ENCODE measurements at regions not wholly inside any gene's neighbourhood (a gene's known extent, or its start where the extent isn't known, plus 50 kb on each side); places are given as distances from the start of the nearest gene placed in this dataset.

DNA sequence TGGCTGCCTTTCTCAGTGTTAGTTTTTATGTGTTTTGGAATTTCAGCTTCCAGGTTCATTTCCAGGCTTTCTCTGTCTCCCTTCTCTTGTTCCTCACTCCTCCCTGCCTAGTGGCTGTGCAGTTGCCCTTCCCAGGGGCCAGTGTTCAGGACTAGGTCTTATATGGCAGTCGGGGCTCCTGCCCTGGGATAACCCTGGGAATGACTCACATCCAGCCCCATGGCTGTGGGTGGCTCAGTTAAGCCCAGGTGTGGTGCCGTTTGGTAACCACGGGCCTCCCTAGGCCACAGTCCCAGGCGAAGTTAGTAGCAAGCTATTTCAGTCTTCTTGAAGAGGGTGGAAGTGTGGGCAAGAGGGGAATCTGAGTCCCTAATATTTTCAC is 57.4 kb upstream of the DDR1 start:
- DNase-seq (ENCODE audit: low read depth) (peak; percentile 87), FAIRE-seq (no peak)
- TF ChIP-seq, protein P1, sequence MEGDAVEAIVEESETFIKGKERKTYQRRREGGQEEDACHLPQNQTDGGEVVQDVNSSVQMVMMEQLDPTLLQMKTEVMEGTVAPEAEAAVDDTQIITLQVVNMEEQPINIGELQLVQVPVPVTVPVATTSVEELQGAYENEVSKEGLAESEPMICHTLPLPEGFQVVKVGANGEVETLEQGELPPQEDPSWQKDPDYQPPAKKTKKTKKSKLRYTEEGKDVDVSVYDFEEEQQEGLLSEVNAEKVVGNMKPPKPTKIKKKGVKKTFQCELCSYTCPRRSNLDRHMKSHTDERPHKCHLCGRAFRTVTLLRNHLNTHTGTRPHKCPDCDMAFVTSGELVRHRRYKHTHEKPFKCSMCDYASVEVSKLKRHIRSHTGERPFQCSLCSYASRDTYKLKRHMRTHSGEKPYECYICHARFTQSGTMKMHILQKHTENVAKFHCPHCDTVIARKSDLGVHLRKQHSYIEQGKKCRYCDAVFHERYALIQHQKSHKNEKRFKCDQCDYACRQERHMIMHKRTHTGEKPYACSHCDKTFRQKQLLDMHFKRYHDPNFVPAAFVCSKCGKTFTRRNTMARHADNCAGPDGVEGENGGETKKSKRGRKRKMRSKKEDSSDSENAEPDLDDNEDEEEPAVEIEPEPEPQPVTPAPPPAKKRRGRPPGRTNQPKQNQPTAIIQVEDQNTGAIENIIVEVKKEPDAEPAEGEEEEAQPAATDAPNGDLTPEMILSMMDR (IDR thresholded peaks at IDR 0.05; ENCODE audit: insufficient read depth, low read length, severe bottlenecking), result no peak
- no peaks in the 10 kb centered on the region for H3K27me3 ChIP-seq (ENCODE audit: control insufficient read depth, insufficient read depth, low read length)
- no peaks in the 10 kb centered on the region for H3K36me3 ChIP-seq (ENCODE audit: control insufficient read depth, insufficient read depth, low read length)
- H3K4me3 ChIP-seq (ENCODE audit: low read depth, low read length), result no peak overlapping the region

DNA sequence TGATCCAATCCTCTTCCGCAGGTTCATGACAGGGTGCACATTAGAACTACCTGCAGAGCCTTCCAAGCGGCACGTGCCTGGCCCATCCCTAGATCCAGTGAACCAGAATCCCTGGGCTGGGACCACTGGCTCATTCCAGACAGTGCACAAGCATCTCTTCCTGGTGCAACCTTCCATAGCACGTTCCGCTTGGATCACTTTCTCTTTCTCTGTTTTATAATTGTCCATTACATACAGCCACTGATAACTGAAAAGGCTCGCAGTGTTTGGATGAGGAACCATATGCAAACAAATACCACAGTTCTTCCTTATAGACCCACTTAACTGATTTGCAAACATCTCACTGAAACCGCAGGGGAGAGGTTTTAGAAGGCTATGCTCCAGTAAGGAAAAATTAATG is 59.6 kb upstream of the DDR1 start:
- DNase-seq (ENCODE audit: low read depth), result no peak
- Histone ChIP-seq H3K27me3 (ENCODE audit: control insufficient read depth, insufficient read depth, low read length) (no peaks in the 10 kb centered on the region), H3K4me3 (ENCODE audit: low read depth, low read length) (no peak overlapping the region), H3K36me3 (ENCODE audit: control insufficient read depth, insufficient read depth, low read length) (no peaks in the 10 kb centered on the region)
- TF ChIP-seq, protein P1 (IDR thresholded peaks at IDR 0.05; ENCODE audit: insufficient read depth, low read length, severe bottlenecking), result no peak
- FAIRE-seq, result no peak

DNA sequence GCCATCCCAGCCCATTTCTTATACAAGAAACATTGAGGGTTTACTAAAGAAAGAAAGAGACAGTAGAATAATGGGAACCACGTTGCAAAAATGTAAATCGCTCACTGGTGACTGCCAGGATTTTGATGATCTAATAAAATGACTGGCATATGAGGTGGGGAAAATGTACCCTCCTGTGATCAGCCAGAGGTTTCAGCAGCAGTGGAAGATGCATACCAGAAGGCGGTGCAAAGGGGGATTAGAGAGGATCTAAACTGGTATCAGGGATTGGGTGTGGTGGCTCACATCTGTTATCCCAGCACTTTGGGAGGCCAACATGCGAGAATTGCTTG is 60.8 kb upstream of the DDR1 start:
- H3K27me3 ChIP-seq (ENCODE audit: control insufficient read depth, insufficient read depth, low read length), result no peaks in the 10 kb centered on the region
- no peak for FAIRE-seq
- H3K36me3 ChIP-seq (ENCODE audit: control insufficient read depth, insufficient read depth, low read length), result no peaks in the 10 kb centered on the region
- TF ChIP-seq, protein P1 (IDR thresholded peaks at IDR 0.05; ENCODE audit: insufficient read depth, low read length, severe bottlenecking), result no peak
- no peak for DNase-seq (ENCODE audit: low read depth)
- H3K4me3 ChIP-seq (ENCODE audit: low read depth, low read length), result no peak overlapping the region

DNA sequence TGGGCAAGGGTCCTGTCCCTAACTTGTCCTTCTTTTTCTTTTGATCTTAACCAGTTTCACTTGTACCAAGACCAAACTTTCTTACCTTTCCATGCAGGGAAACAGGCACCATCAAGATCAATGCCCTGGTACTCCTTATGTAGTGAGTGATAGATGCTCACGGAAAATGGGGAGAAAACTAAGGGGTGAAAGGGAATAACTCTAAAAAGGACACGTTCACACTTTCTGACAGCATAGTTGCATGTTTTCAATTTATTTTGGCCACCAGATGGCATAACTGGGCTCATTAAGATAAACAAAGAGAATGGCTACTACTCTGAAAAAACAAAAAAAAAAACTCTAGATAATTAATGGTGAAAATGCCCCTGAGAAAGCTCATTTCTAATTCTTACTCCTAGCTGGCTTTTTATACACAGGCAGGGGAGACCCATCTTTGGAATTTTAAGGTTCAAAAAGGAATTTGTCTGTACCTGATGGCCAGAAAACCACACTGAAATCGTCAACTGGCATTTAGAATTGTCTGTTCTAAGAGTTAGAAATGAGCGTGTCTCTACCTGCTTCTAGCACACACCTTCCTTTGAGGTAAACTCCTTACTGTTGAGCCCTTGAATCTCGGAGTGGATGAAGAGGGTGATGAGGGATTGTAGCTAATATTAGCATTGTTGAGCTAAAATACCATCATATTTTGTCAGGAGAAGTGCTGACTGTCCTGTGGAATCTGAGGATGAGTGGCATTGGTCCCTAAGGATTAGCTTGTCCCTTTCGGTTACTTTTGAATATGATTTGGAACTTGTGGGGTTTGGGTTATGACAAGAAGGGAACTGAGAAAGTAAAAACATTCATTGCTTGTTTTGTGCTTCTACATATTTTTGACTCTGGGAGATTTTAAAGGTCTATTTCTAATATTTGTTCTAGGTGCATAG is 62.2 kb upstream of the DDR1 start:
- Histone ChIP-seq H3K27me3 (ENCODE audit: control insufficient read depth, insufficient read depth, low read length) (no peaks in the 10 kb centered on the region), H3K36me3 (ENCODE audit: control insufficient read depth, insufficient read depth, low read length) (no peaks in the 10 kb centered on the region), H3K4me3 (ENCODE audit: low read depth, low read length) (no peak overlapping the region)
- TF ChIP-seq, protein P1 (IDR thresholded peaks at IDR 0.05; ENCODE audit: insufficient read depth, low read length, severe bottlenecking), result peak; percentile 54
- no peak for FAIRE-seq
- peak; percentile 84 for DNase-seq (ENCODE audit: low read depth)

DNA sequence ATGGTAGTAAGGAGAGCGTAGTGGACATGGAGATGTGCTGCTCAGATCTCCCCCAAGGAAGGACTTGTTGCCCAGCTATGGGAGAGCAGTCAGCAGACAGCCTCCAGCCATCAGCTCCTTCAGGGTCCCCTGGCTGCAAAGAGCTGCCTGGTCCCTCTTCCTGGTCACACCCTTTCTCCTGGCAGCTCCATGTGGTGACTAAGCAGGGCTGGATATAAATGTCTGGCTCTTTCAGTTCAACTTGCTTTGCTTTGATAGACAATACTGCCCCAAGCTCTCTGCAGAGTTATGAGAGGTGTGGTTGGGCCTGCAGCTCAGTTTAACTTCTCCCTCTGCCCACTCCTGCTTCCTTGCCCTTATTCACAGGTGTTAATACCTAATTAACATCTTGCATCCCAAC is 64.1 kb upstream of the DDR1 start:
- no peaks in the 10 kb centered on the region for H3K36me3 ChIP-seq (ENCODE audit: control insufficient read depth, insufficient read depth, low read length)
- no peak overlapping the region for H3K4me3 ChIP-seq (ENCODE audit: low read depth, low read length)
- DNase-seq (ENCODE audit: low read depth) (peak; percentile 96), FAIRE-seq (no peak)
- TF ChIP-seq, protein P1 (IDR thresholded peaks at IDR 0.05; ENCODE audit: insufficient read depth, low read length, severe bottlenecking), result peak; percentile 28
- no peaks in the 10 kb centered on the region for H3K27me3 ChIP-seq (ENCODE audit: control insufficient read depth, insufficient read depth, low read length)
